Smooth muscle cell (in vitro differentiated cells): ENCODE measurements at regions not wholly inside any gene's neighbourhood (a gene's known extent, or its start where the extent isn't known, plus 50 kb on each side); places are given as distances from the start of the nearest gene placed in this dataset.
"Not testable (repeated sequence)": the region's sequence is repeated elsewhere in the genome, so short reads cannot be mapped to it uniquely, and the experiment has no call there.

Experiments
- DNase-seq: peaks from one replicate; lab custom pipeline; 2025; ENCODE audit not compliant: unreplicated experiment; lab: John Stamatoyannopoulos, UW
- H2AFZ ChIP-seq: fragments of 200-600 bp; sonication (generic); 2 replicates; pipeline ENCODE4 v1.6.0; 2016; ENCODE audit warnings: antibody characterized with exemption, low read depth, mild to moderate bottlenecking
- H3F3A ChIP-seq: fragments of 200-600 bp; sonication (generic); 2 replicates; pipeline ENCODE4 v1.6.0; 2017; ENCODE audit warnings: antibody characterized with exemption, low read depth
- H3K27ac ChIP-seq: fragments of 200-600 bp; sonication (generic); 2 replicates; pipeline ENCODE4 v1.5.1; 2016; ENCODE audit warnings: low read depth, mild to moderate bottlenecking
- H3K27me3 ChIP-seq: fragments of 200-600 bp; sonication (generic); 2 replicates; pipeline ENCODE4 v1.6.1; 2016; ENCODE audit warnings: low read depth, mild to moderate bottlenecking
- H3K36me3 ChIP-seq: fragments of 200-600 bp; sonication (generic); 2 replicates; pipeline ENCODE4 v1.5.1; 2016; ENCODE audit warnings: low read depth
- H3K4me1 ChIP-seq: fragments of 200-600 bp; sonication (generic); 2 replicates; pipeline ENCODE4 v1.5.1; 2016; ENCODE audit warnings: low read depth
- H3K4me2 ChIP-seq: fragments of 200-600 bp; sonication (generic); 2 replicates; pipeline ENCODE4 v1.6.0; 2016; ENCODE audit warnings: mild to moderate bottlenecking
- H3K4me3 ChIP-seq: fragments of 200-600 bp; sonication (generic); 2 replicates; pipeline ENCODE4 v1.5.1; 2016; ENCODE audit warnings: mild to moderate bottlenecking
- H3K79me2 ChIP-seq: fragments of 200-600 bp; sonication (generic); 2 replicates; pipeline ENCODE4 v1.6.0; 2016; ENCODE audit warnings: low read depth, mild to moderate bottlenecking
- H3K9ac ChIP-seq: fragments of 200-600 bp; sonication (generic); 2 replicates; pipeline ENCODE4 v1.6.0; 2016; ENCODE audit warnings: low read depth
- H3K9me3 ChIP-seq: fragments of 200-600 bp; sonication (generic); replicated peaks from 2 replicates; pipeline ENCODE4 v1.5.1; 2016; ENCODE audit warnings: low read depth
- H4K20me1 ChIP-seq: fragments of 200-600 bp; sonication (generic); 2 replicates; pipeline ENCODE4 v1.6.0; 2016; ENCODE audit warnings: low read depth
- CTCF ChIP-seq: fragments of 200-600 bp; sonication (generic); IDR thresholded peaks from 2 replicates; pipeline ENCODE4 v1.5.1; 2017; ENCODE audit warnings: borderline replicate concordance, mild to moderate bottlenecking, antibody characterized with exemption; ENCODE audit not compliant: insufficient read depth, poor library complexity, severe bottlenecking
- WGBS: methylation state at CpG from one replicate; pipeline ENCODE4 v1.1.7; 2016; ENCODE audit warnings: low lambda C conversion rate; 5-methylcytosine and 5-hydroxymethylcytosine counted together

GRCh38 chrX:88828011-88828410 lies 81.0 kb downstream of the CPXCR1 start:
- WGBS = 81% methylated on average over 2 of the region's 2 CpGs
- no peak for TF ChIP-seq CTCF
- Histone ChIP-seq H3K79me2 (no peaks in the 10 kb centered on the region), H2AFZ (no peak overlapping the region), H3K9me3 (no peaks in the 10 kb centered on the region), H3K36me3 (no peaks in the 10 kb centered on the region), H3K27ac (no peak overlapping the region), H3K9ac (no peak overlapping the region), H3K4me3 (no peak overlapping the region), H3F3A (no peaks in the 10 kb centered on the region), H3K4me2 (no peak overlapping the region), H3K4me1 (no peaks in the 10 kb centered on the region), H4K20me1 (no peaks in the 10 kb centered on the region), H3K27me3 (no peaks in the 10 kb centered on the region)
- DNase-seq = no peak

- Histone ChIP-seq H3K36me3 (no peaks in the 10 kb centered on the region), H3K9me3 (no peaks in the 10 kb centered on the region), H3K9ac (no peak overlapping the region), H4K20me1 (no peaks in the 10 kb centered on the region), H3K79me2 (no peaks in the 10 kb centered on the region), H3F3A (no peaks in the 10 kb centered on the region), H3K4me1 (no peaks in the 10 kb centered on the region), H3K27ac (no peak overlapping the region), H3K4me3 (no peak overlapping the region), H3K4me2 (no peak overlapping the region), H2AFZ (no peak overlapping the region), H3K27me3 (no peaks in the 10 kb centered on the region)
- TF ChIP-seq CTCF = no peak
- WGBS = 92% methylated on average over 6 of the region's 6 CpGs
- no peak for DNase-seq
These were observed 83.1 kb downstream of the CPXCR1 start for GRCh38 chrX:88830111-88830510.

GRCh38 chrX:88837721-88838120 lies 90.7 kb downstream of the CPXCR1 start:
- H3K4me3 ChIP-seq, H3K9ac ChIP-seq, H3K9me3 ChIP-seq, H2AFZ ChIP-seq, DNase-seq, H3K36me3 ChIP-seq, H3F3A ChIP-seq, H3K27me3 ChIP-seq, H4K20me1 ChIP-seq, H3K79me2 ChIP-seq, H3K4me1 ChIP-seq, H3K27ac ChIP-seq, H3K4me2 ChIP-seq: not testable (repeated sequence)
- 72% methylated on average over 6 of the region's 6 CpGs for WGBS

- no peak for TF ChIP-seq CTCF
- 93% methylated on average over 1 of the region's 1 CpG for WGBS
- no peak for DNase-seq
- Histone ChIP-seq H2AFZ (no peak overlapping the region), H3K4me3 (no peak overlapping the region), H4K20me1 (no peaks in the 10 kb centered on the region), H3K79me2 (no peaks in the 10 kb centered on the region), H3K36me3 (no peaks in the 10 kb centered on the region), H3K27me3 (no peaks in the 10 kb centered on the region), H3K4me2 (no peak overlapping the region), H3F3A (no peaks in the 10 kb centered on the region), H3K9me3 (no peaks in the 10 kb centered on the region), H3K4me1 (no peaks in the 10 kb centered on the region), H3K27ac (no peak overlapping the region), H3K9ac (no peak overlapping the region)
These were observed 91.4 kb downstream of the CPXCR1 start for GRCh38 chrX:88838392-88838791.

GRCh38 chrX:88843841-88844240 lies 96.8 kb downstream of the CPXCR1 start:
- not testable (repeated sequence) for H3K27me3 ChIP-seq, H3K9me3 ChIP-seq, H3K4me3 ChIP-seq, H2AFZ ChIP-seq, H3K27ac ChIP-seq, H3K4me1 ChIP-seq, H3K9ac ChIP-seq, H3K79me2 ChIP-seq, DNase-seq, H4K20me1 ChIP-seq, H3F3A ChIP-seq, H3K36me3 ChIP-seq, H3K4me2 ChIP-seq
- 14% methylated on average over 1 of the region's 1 CpG for WGBS
